Calu3 (cell line): ENCODE measurements at regions not wholly inside any gene's neighbourhood (a gene's known extent, or its start where the extent isn't known, plus 50 kb on each side); places are given as distances from the start of the nearest gene placed in this dataset.

Experiments
- BruUV-seq: library from RNA; stranded (reverse); fragments of 400-500 nt; replicated peaks from 2 replicates; lab custom pipeline; 2021; lab: Mats Ljungman, UMichigan
- CTCF ChIA-PET: fragments of 300-600 bp; sonication (Branson Sonifier 250); formaldehyde crosslinking; loops from one replicate; lab custom pipeline; 2022; ENCODE audit warnings: antibody characterized with exemption; lab: Charles Lee
- DNase-seq: peaks from one replicate; pipeline ENCODE4 v3.0.0; 2022
- H3K27ac Mint-ChIP-seq: one replicate; pipeline ENCODE4 v1.8.0; 2022; ENCODE audit warnings: mixed read lengths; ENCODE audit not compliant: unreplicated experiment
- H3K27me3 Mint-ChIP-seq: one replicate; pipeline ENCODE4 v1.8.0; 2022; ENCODE audit warnings: mixed read lengths; ENCODE audit not compliant: unreplicated experiment
- H3K36me3 Mint-ChIP-seq: one replicate; pipeline ENCODE4 v1.8.0; 2022; ENCODE audit warnings: mild to moderate bottlenecking, moderate library complexity, mixed read lengths; ENCODE audit not compliant: insufficient read depth, unreplicated experiment
- H3K4me1 Mint-ChIP-seq: one replicate; pipeline ENCODE4 v1.8.0; 2022; ENCODE audit warnings: mild to moderate bottlenecking, low read depth, mixed read lengths; ENCODE audit not compliant: unreplicated experiment
- H3K4me3 Mint-ChIP-seq: one replicate; pipeline ENCODE4 v1.8.0; 2022; ENCODE audit warnings: mild to moderate bottlenecking, low read depth, moderate library complexity, mixed read lengths; ENCODE audit not compliant: unreplicated experiment
- H3K9me3 Mint-ChIP-seq: one replicate; pipeline ENCODE4 v1.8.0; 2022; ENCODE audit warnings: low read depth, mixed read lengths; ENCODE audit not compliant: unreplicated experiment
- intact Hi-C: fragments of 100-400 bp; cut with micrococcal nuclease; formaldehyde crosslinking; loops from one replicate; pipeline ENCODE4 v1.10.0; 2022; ENCODE audit not compliant: unreplicated experiment
- TF ChIP-seq, protein P1 (sequence below): fragments of 200-600 bp; IDR thresholded peaks from one replicate; pipeline ENCODE4 v1.8.0; 2022; ENCODE audit warnings: antibody characterized with exemption; ENCODE audit not compliant: unreplicated experiment

DNA sequence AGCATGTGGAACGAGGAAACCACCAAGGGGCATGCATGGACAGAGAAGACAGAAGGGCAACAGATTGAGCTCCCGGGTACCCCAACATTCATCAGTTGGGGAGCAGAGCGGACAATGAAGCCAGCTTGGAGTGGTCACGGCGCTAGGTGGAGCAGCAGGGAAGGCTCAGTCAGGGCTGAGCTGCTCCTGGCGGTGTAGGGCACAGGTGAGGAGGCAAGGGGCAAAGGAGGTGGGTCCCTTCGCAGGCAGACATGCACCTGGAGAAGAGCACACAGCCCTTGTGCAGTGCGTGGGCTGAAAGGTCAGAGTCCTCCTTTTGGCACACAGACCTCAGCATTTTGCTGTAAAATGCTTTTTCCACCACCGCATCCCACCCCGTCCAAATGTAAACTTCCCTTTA, 90.0 kb upstream of the SLC6A6 start:
- TF ChIP-seq, protein P1, sequence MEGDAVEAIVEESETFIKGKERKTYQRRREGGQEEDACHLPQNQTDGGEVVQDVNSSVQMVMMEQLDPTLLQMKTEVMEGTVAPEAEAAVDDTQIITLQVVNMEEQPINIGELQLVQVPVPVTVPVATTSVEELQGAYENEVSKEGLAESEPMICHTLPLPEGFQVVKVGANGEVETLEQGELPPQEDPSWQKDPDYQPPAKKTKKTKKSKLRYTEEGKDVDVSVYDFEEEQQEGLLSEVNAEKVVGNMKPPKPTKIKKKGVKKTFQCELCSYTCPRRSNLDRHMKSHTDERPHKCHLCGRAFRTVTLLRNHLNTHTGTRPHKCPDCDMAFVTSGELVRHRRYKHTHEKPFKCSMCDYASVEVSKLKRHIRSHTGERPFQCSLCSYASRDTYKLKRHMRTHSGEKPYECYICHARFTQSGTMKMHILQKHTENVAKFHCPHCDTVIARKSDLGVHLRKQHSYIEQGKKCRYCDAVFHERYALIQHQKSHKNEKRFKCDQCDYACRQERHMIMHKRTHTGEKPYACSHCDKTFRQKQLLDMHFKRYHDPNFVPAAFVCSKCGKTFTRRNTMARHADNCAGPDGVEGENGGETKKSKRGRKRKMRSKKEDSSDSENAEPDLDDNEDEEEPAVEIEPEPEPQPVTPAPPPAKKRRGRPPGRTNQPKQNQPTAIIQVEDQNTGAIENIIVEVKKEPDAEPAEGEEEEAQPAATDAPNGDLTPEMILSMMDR: no peak
- intact Hi-C loops: no loop called here
- Mint-ChIP-seq H3K36me3 (no peaks in the 10 kb centered on the region), H3K27me3 (peaks cover 46% of the 10 kb centered on the region), H3K9me3 (no peaks in the 10 kb centered on the region), H3K27ac (no peak overlapping the region), H3K4me1 (peaks cover 19% of the 10 kb centered on the region), H3K4me3 (no peak overlapping the region)
- DNase-seq: no peak
- BruUV-seq: no TSS peak
- CTCF ChIA-PET: interaction anchor here (1.2 kb wide), 1 partner anchor 109 kb away, joined by 3 read pairs; no protein-coding TSS in a partner anchor

DNA sequence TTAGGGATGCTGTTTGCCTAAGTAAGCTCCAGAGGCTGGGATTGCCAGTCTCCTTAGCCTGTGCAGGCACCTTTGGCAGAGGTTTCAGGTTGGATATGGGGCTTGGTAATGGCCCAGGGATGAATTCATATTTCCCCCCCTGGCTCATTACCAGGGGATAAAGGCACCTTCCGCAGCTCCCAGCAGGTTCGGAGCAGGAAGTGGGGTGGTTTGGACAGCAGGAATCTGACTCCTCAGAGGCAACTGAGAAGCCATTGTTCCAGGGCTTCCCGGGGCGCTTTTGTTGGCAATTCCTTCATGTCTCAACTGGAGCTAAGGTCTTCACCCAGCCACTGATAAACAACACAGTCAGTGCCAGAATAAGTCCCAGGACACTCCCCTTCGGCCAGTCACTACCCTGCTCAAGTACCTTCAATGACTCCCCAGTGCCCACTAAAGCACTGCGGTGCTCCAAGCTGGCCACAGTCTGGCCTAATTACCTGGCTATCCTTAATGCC, 85.3 kb upstream of the SLC6A6 start:
- H3K4me3 Mint-ChIP-seq: no peak overlapping the region
- peak; percentile 78 for DNase-seq
- CTCF ChIA-PET: interaction anchor here (0.7 to 1.9 kb wide), 9 partner anchors 14 to 141 kb away, joined by 3 to 21 read pairs (median 3); partner anchors contain the start of gene SLC6A6
- intact Hi-C loops: loop anchor here (1.0 to 5.0 kb wide), 3 partner anchors 50 to 114 kb away; no protein-coding TSS in a partner anchor
- H3K36me3 Mint-ChIP-seq: peaks cover 7% of the 10 kb centered on the region
- BruUV-seq: no TSS peak
- peaks cover 40% of the 10 kb centered on the region for H3K4me1 Mint-ChIP-seq
- TF ChIP-seq, protein P1: no peak
- peak overlapping the region; percentile 58 for H3K27ac Mint-ChIP-seq
- peaks cover 3% of the 10 kb centered on the region for H3K9me3 Mint-ChIP-seq
- peaks cover 14% of the 10 kb centered on the region for H3K27me3 Mint-ChIP-seq

DNA sequence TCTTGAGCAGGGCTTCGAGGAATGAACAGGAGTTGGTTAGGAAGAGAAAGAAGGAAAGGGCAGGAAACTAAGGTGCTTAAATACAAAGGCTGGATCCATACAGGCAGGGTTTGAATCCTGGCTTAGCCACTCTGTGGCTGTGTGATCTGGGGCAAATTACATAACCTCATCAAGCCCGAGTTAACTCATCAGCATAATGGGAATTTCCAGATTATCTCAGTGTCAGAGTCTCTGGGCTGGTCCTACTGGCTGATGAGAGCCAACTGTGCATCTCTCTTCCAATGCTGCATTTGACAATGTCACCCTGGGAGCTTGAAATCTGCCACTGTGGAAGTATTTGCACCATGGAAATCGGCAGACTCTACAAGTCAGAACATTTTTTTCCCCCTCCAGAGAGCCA, 83.8 kb upstream of the SLC6A6 start:
- intact Hi-C loops: loop anchor here (5.0 kb wide), 1 partner anchor 49 kb away; no protein-coding TSS in a partner anchor
- Mint-ChIP-seq H3K27ac (no peak overlapping the region), H3K27me3 (no peaks in the 10 kb centered on the region), H3K4me1 (peaks cover 29% of the 10 kb centered on the region), H3K36me3 (peaks cover 7% of the 10 kb centered on the region), H3K9me3 (peaks cover 3% of the 10 kb centered on the region), H3K4me3 (no peak overlapping the region)
- TF ChIP-seq, protein P1: no peak
- DNase-seq: no peak
- CTCF ChIA-PET: interaction anchor here (0.7 kb wide), 1 partner anchor 1125 kb away, joined by 3 read pairs; no protein-coding TSS in a partner anchor
- BruUV-seq: no TSS peak

DNA sequence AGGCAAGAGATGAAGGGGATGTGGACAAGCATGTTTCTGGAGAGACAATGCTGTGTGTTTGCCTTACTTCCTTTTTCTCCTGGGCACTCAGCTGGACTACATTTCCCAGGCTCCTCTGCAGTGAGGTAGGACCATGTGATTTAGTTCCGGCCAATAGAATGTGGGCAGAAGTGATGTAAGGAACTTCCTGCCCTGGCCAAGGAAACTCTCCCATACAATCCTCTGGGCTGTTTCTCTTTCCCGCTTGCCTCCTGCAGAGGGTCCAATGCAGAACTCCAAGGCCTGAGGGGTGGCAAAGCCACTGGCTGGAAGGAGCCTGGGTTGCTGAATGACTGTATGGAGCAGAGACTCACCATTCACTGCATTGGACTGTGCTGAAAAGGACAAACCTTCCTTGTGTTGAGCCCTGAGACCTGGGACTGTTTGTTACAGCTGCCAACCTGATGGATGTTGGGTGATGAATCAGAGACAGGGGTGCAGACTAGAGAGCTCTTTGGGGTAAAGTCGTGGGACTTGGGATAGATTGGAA, 82.7 kb upstream of the SLC6A6 start:
- intact Hi-C loops: loop anchor here (5.0 kb wide), 1 partner anchor 48 kb away; no protein-coding TSS in a partner anchor
- Mint-ChIP-seq H3K27ac (peak overlapping the region; percentile 14), H3K9me3 (peaks cover 3% of the 10 kb centered on the region), H3K27me3 (no peaks in the 10 kb centered on the region), H3K4me3 (peak overlapping the region; percentile 39), H3K36me3 (peaks cover 7% of the 10 kb centered on the region), H3K4me1 (peaks cover 28% of the 10 kb centered on the region)
- DNase-seq: peak; percentile 78
- CTCF ChIA-PET: interaction anchor here (0.7 to 0.9 kb wide), 2 partner anchors 15 to 26 kb away, joined by 3 read pairs; no protein-coding TSS in a partner anchor
- TF ChIP-seq, protein P1: no peak
- BruUV-seq: no TSS peak
